ENCODE measurements at regions not wholly inside any gene's neighbourhood (a gene's known extent, or its start where the extent isn't known, plus 50 kb on each side); places are given as distances from the start of the nearest gene placed in this dataset.

- BruUV-seq (replicated peaks): no TSS peak
- no peak overlapping the region for H3K27ac ChIP-seq (ENCODE audit: low read depth, low read length, poor library complexity, severe bottlenecking)
- H3K36me3 ChIP-seq (ENCODE audit: insufficient read depth, low read length): no peaks in the 10 kb centered on the region
- no peak overlapping the region for H2AFZ ChIP-seq (ENCODE audit: low read length)
- H3K79me2 ChIP-seq (ENCODE audit: insufficient read depth, low read depth, low read length): no peaks in the 10 kb centered on the region
- no peaks in the 10 kb centered on the region for H3K4me1 ChIP-seq (ENCODE audit: insufficient read depth, low read length, poor library complexity, severe bottlenecking)
- no peak overlapping the region for H3K4me3 ChIP-seq (ENCODE audit: low read depth, low read length, poor library complexity, severe bottlenecking)
- POLR2A ChIA-PET: no interaction called here
- no peaks in the 10 kb centered on the region for H4K20me1 ChIP-seq (ENCODE audit: insufficient read depth, low read length)
- no peaks in the 10 kb centered on the region for H3K9me2 ChIP-seq (ENCODE audit: insufficient read depth, low read length)
- no peak overlapping the region for H3K4me2 ChIP-seq (ENCODE audit: low read length)
- CTCF ChIA-PET (ENCODE audit: unreplicated experiment): no interaction called here
- DNase-seq (ENCODE audit: low spot score): no peak
- intact Hi-C loops (cut with micrococcal nuclease; ENCODE audit: unreplicated experiment): no loop called here
- TF ChIP-seq EZH2phosphoT487 (IDR thresholded peaks at IDR 0.05; ENCODE audit: borderline replicate concordance, low read depth, low read length): no peak
- TF ChIP-seq CTCF (conservative IDR thresholded peaks at IDR 0.05; ENCODE audit: low read length): no peak
- H3K9me3 ChIP-seq (ENCODE audit: low read length): no peaks in the 10 kb centered on the region
Observed at GRCh38 chr7:84249656-84250055, 55.1 kb upstream of the SEMA3A start.

GRCh38 chr7:84248843-84249242 is 54.3 kb upstream of the SEMA3A start:
- POLR2A ChIA-PET: no interaction called here

GRCh38 chr7:84248267-84248666 is 53.7 kb upstream of the SEMA3A start:
- no peak for DNase-seq (ENCODE audit: low spot score)
- Histone ChIP-seq H3K27ac (ENCODE audit: low read depth, low read length, poor library complexity, severe bottlenecking) (no peak overlapping the region), H3K4me2 (ENCODE audit: low read length) (no peak overlapping the region), H2AFZ (ENCODE audit: low read length) (no peak overlapping the region), H3K9me3 (ENCODE audit: low read length) (no peaks in the 10 kb centered on the region), H3K9me2 (ENCODE audit: insufficient read depth, low read length) (no peaks in the 10 kb centered on the region), H3K36me3 (ENCODE audit: insufficient read depth, low read length) (no peaks in the 10 kb centered on the region), H3K4me1 (ENCODE audit: insufficient read depth, low read length, poor library complexity, severe bottlenecking) (no peaks in the 10 kb centered on the region), H3K4me3 (ENCODE audit: low read depth, low read length, poor library complexity, severe bottlenecking) (no peak overlapping the region), H3K79me2 (ENCODE audit: insufficient read depth, low read depth, low read length) (no peaks in the 10 kb centered on the region), H4K20me1 (ENCODE audit: insufficient read depth, low read length) (no peaks in the 10 kb centered on the region)
- no peak for TF ChIP-seq CTCF (conservative IDR thresholded peaks at IDR 0.05; ENCODE audit: low read length)
- TF ChIP-seq EZH2phosphoT487 (IDR thresholded peaks at IDR 0.05; ENCODE audit: borderline replicate concordance, low read depth, low read length): no peak
- no TSS peak for BruUV-seq (replicated peaks)
- intact Hi-C loops (cut with micrococcal nuclease; ENCODE audit: unreplicated experiment): no loop called here
- ChIA-PET POLR2A (interaction anchor here (0.7 kb wide), 1 partner anchor 479 kb away, joined by 3 read pairs; no protein-coding TSS in a partner anchor), CTCF (ENCODE audit: unreplicated experiment) (no interaction called here)

More at GRCh38 chr7:84248843-84249242, 54.3 kb upstream of the SEMA3A start:
- Histone ChIP-seq H3K9me2 (ENCODE audit: insufficient read depth, low read length) (no peaks in the 10 kb centered on the region), H3K9me3 (ENCODE audit: low read length) (no peaks in the 10 kb centered on the region), H4K20me1 (ENCODE audit: insufficient read depth, low read length) (no peaks in the 10 kb centered on the region), H3K4me2 (ENCODE audit: low read length) (no peak overlapping the region), H2AFZ (ENCODE audit: low read length) (no peak overlapping the region), H3K36me3 (ENCODE audit: insufficient read depth, low read length) (no peaks in the 10 kb centered on the region), H3K4me1 (ENCODE audit: insufficient read depth, low read length, poor library complexity, severe bottlenecking) (no peaks in the 10 kb centered on the region), H3K79me2 (ENCODE audit: insufficient read depth, low read depth, low read length) (no peaks in the 10 kb centered on the region), H3K27ac (ENCODE audit: low read depth, low read length, poor library complexity, severe bottlenecking) (no peak overlapping the region), H3K4me3 (ENCODE audit: low read depth, low read length, poor library complexity, severe bottlenecking) (no peak overlapping the region)
- TF ChIP-seq EZH2phosphoT487 (IDR thresholded peaks at IDR 0.05; ENCODE audit: borderline replicate concordance, low read depth, low read length): no peak
- no peak for TF ChIP-seq CTCF (conservative IDR thresholded peaks at IDR 0.05; ENCODE audit: low read length)
- intact Hi-C loops (cut with micrococcal nuclease; ENCODE audit: unreplicated experiment): no loop called here
- no peak for DNase-seq (ENCODE audit: low spot score)
- BruUV-seq (replicated peaks): no TSS peak
- CTCF ChIA-PET (ENCODE audit: unreplicated experiment): no interaction called here
